Left ventricle myocardium superior (tissue), 1 donor: ENCODE measurements at regions not wholly inside any gene's neighbourhood (a gene's known extent, or its start where the extent isn't known, plus 50 kb on each side); places are given as distances from the start of the nearest gene placed in this dataset.

Source experiments
- ATAC-seq: fragments of 200-7000 bp; cut with Tn5 transposase; one replicate; pipeline ENCODE4 v1.9.1; 2020; ENCODE audit warnings: mild to moderate bottlenecking, moderate library complexity
- DNase-seq: peaks from one replicate; pipeline ENCODE4 v3.0.0-alpha.2; 2020
- intact Hi-C: fragments of 100-400 bp; cut with micrococcal nuclease; formaldehyde crosslinking; loops from one replicate; pipeline ENCODE4 v1.11.0; 2022
- donor health status: DM: no; HTN: yes; CAD: no; lungs with severe emphysema.

- ATAC-seq = no peak
- no peak for DNase-seq
- intact Hi-C loops = no loop called here
These were observed 894.4 kb downstream of the TBC1D22A start for GRCh38 chr22:47656806-47657205.

GRCh38 chr22:47655930-47656329, 893.5 kb downstream of the TBC1D22A start:
- intact Hi-C loops = no loop called here
- no peak for DNase-seq
- no peak for ATAC-seq

GRCh38 chr22:47654922-47655491, 892.6 kb downstream of the TBC1D22A start:
- ATAC-seq = no peak
- intact Hi-C loops = no loop called here
- DNase-seq = no peak

DNA sequence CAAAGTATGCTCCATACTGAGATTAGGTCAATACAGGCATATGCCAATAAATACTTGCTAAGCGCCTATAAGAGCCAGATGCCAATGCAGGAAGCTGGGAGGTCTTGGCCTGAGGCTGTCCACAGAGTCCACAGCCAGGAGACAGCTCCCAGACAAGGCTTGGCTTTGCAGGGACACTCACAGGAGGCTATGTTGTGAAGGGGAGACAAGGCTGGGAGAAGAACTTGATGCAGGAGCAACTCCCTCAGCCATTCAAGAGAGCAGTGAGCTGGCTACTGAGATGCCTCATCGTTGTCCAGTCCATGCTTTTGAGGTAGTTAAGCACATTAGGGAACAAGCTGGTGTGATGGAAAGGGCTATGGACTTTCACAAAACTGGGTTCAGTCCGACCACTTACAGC, 891.5 kb downstream of the TBC1D22A start:
- DNase-seq (no peak), ATAC-seq (no peak)
- intact Hi-C loops = no loop called here

GRCh38 chr22:47651216-47651987, 889.0 kb downstream of the TBC1D22A start:
- ATAC-seq (no peak), DNase-seq (no peak)
- intact Hi-C loops = no loop called here

- intact Hi-C loops = no loop called here
- ATAC-seq (no peak), DNase-seq (no peak)
These were observed 885.3 kb downstream of the TBC1D22A start for GRCh38 chr22:47647720-47648119.

DNA sequence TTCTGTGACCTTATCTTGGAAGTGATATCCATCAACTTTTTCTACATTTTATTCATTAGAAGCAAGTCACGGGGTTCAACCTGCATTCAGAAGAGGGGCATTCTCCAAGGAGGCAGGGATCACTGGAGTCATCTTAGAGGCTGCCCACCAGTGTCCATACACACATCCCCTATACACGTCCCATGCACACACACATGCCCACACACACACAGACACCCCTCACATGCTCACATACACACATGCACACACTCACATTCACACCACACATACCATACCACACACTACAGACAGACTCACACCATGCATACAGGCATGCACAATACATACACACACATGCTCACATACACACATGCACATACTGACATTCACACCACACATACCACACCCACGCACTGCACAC, 884.7 kb downstream of the TBC1D22A start:
- no peak for ATAC-seq
- DNase-seq = no peak
- intact Hi-C loops = no loop called here

- DNase-seq (no peak), ATAC-seq (no peak)
- intact Hi-C loops = no loop called here
These were observed 883.5 kb downstream of the TBC1D22A start for GRCh38 chr22:47645923-47646322.

GRCh38 chr22:47645450-47645914, 883.0 kb downstream of the TBC1D22A start:
- no peak for DNase-seq
- intact Hi-C loops = no loop called here
- no peak for ATAC-seq

- ATAC-seq (no peak), DNase-seq (no peak)
- intact Hi-C loops = no loop called here
These were observed 871.9 kb downstream of the TBC1D22A start for GRCh38 chr22:47634347-47634746.

DNA sequence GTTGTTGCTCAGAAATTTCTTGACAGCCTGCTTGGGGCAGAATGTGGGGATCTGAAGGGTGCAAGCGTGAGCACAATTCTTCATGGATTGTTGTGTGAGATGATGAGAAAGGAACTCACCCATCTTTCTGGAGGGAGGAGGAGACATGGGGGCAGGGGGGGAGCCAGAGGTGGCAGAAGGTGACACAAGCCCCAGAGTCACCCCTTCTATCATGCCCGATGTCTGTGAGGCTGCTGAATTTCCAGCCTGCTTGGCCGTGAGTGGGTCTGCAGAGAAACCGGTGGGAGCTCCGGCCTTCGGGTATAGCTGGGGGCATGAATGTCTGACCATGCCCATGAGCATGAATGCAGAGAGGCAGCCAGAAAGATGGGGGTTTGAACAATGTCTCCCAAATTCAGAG, 870.7 kb downstream of the TBC1D22A start:
- intact Hi-C loops = no loop called here
- ATAC-seq = no peak
- DNase-seq = no peak

DNA sequence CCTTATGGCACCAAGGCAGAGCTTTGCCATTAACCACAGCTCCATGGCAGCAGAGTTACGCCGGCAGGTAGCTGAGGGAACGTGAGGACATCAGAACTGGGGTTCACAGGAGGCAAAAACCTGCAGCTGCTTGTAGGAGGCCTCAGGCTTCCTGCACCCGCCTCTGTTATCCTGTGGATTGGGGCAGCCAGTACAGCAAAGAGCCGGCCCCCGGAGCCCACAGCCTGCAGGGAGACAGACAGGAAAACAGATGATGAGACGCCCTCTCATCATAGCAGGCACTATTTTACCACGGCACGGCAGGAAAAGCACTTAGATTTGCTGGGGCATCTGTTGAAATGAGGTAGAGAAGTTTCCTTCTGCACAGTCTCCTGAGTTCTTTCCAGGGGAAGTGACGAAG, 870.3 kb downstream of the TBC1D22A start:
- ATAC-seq (no peak), DNase-seq (no peak)
- intact Hi-C loops = no loop called here

- intact Hi-C loops = no loop called here
- no peak for ATAC-seq
- DNase-seq = no peak
These were observed 869.2 kb downstream of the TBC1D22A start for GRCh38 chr22:47631571-47632102.

- DNase-seq = no peak
- ATAC-seq = no peak
- intact Hi-C loops = no loop called here
These were observed 868.5 kb downstream of the TBC1D22A start for GRCh38 chr22:47630741-47631534.

- intact Hi-C loops = no loop called here
- DNase-seq = no peak
- no peak for ATAC-seq
These were observed 867.6 kb downstream of the TBC1D22A start for GRCh38 chr22:47629791-47630655.

DNA sequence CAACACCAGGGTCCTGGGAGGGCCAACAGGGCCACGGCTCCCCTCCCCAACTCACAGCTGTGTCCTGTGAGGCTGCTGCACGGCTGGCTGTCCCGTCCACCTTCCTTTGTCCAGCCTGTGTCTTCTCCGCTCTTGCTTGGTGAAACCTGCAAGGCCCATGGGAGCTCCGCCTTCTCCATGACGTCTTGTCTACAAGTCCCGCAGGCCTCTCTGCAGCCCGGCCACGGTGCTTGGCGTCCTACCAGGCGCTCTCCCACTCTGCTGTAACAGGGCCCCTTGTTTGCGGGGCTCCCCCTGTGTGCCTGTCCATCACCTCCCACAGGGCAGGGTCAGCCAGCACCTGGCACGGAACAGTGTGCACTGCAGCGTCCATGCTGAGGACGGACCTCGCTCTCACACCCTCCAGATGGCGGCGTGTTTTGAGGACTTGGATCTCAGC, 866.8 kb downstream of the TBC1D22A start:
- intact Hi-C loops = no loop called here
- DNase-seq (no peak), ATAC-seq (no peak)

DNA sequence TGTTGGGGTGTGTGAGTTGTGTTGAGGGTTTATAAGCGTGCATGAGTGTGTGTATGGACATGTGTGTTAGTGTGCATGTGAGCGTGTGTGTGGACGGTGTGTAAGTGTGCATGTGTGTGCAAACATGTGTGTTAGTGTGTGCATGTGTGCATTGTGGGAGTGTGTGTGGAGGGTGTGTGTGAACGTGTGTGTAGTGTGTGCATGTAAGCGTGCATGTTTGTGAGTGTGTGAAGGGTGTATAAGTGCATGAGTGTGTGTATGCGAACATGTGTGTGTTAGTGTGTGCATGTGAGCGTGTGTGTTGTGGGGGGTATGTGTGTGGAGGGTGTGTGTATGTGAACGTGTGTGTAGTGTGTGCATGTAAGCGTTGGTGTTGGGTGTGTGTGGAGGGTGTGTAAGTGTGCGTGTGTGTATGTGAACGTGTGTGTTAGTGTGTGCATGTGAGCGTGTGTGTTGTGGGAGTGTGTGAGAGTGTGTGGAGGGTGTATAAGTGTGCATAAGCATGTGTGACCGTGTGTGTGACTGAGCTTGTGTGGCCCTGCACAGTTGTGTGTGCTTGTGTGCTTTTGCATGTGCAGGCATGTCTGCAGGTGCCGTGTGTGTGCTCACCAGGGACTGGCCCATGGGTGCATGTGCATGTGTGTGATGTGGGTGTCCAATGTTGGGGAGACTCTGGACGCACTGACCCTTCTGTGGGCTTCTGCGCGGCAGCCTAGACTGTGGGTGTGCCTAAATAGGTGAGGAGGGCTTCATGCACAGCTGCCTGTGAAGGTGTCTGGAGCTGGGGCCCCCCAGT, 866.2 kb downstream of the TBC1D22A start:
- ATAC-seq (no peak), DNase-seq (no peak)
- intact Hi-C loops = no loop called here

GRCh38 chr22:47627556-47628253, 865.3 kb downstream of the TBC1D22A start:
- intact Hi-C loops = no loop called here
- no peak for ATAC-seq
- no peak for DNase-seq
